GM12872 (cell line): ENCODE measurements at regions not wholly inside any gene's neighbourhood (a gene's known extent, or its start where the extent isn't known, plus 50 kb on each side); places are given as distances from the start of the nearest gene placed in this dataset.

Experiments used
- CTCF ChIP-seq: IDR thresholded peaks from 3 replicates; pipeline ENCODE4 v1.5.1; 2011; ENCODE audit warnings: low read depth, mild to moderate bottlenecking, low read length, moderate library complexity; ENCODE audit not compliant: insufficient read depth

GRCh38 chr13:56923626-56924140 is 217.0 kb upstream of the PRR20A start:
- TF ChIP-seq CTCF, result no peak

GRCh38 chr13:56924401-56924800 is 216.3 kb upstream of the PRR20A start:
- TF ChIP-seq CTCF, result no peak

GRCh38 chr13:56932104-56932503 is 208.6 kb upstream of the PRR20A start:
- TF ChIP-seq CTCF, result no peak

GRCh38 chr13:56953965-56954364 is 186.8 kb upstream of the PRR20A start:
- no peak for TF ChIP-seq CTCF

GRCh38 chr13:56975647-56976046 is 165.1 kb upstream of the PRR20A start:
- TF ChIP-seq CTCF, result no peak

GRCh38 chr13:56980856-56981255 is 159.9 kb upstream of the PRR20A start:
- TF ChIP-seq CTCF, result no peak

- TF ChIP-seq CTCF, result no peak
These were observed 154.6 kb upstream of the PRR20A start for GRCh38 chr13:56986121-56986520.

- TF ChIP-seq CTCF, result no peak
These were observed 152.2 kb upstream of the PRR20A start for GRCh38 chr13:56988543-56988942.
